Bronchial epithelial cell (primary cell): ENCODE measurements at regions not wholly inside any gene's neighbourhood (a gene's known extent, or its start where the extent isn't known, plus 50 kb on each side); places are given as distances from the start of the nearest gene placed in this dataset.

Experiments
- DNase-seq: peaks from one replicate; pipeline ENCODE4 v3.0.0-alpha.2; 2010; ENCODE audit warnings: low read depth
- FAIRE-seq: peaks from 2 replicates; lab custom pipeline; 2011; peaks lifted over from hg19 to GRCh38; lab: Jason Lieb, UNC
- H3K27me3 ChIP-seq: 2 replicates; pipeline ENCODE4 v1.5.1; 2011; ENCODE audit warnings: low read length; ENCODE audit not compliant: control insufficient read depth, insufficient read depth
- H3K36me3 ChIP-seq: 2 replicates; pipeline ENCODE4 v1.5.1; 2011; ENCODE audit warnings: low read length; ENCODE audit not compliant: control insufficient read depth, insufficient read depth
- H3K4me3 ChIP-seq: 2 replicates; pipeline ENCODE4 v1.5.1; 2011; ENCODE audit warnings: mild to moderate bottlenecking, low read depth, low read length, control low read depth
- CTCF ChIP-seq: IDR thresholded peaks from 2 replicates; pipeline ENCODE4 v1.5.1; 2011; ENCODE audit warnings: mild to moderate bottlenecking, moderate library complexity, low read length, control low read depth, inconsistent platforms; ENCODE audit not compliant: insufficient read depth, severe bottlenecking

- Histone ChIP-seq H3K27me3 (no peaks in the 10 kb centered on the region), H3K36me3 (no peaks in the 10 kb centered on the region), H3K4me3 (no peak overlapping the region)
- DNase-seq: no peak
- TF ChIP-seq CTCF: no peak
- FAIRE-seq: no peak
Observed at GRCh38 chr4:116386856-116387255, 698.5 kb downstream of the TRAM1L1 start.

GRCh38 chr4:116385583-116385982, 699.8 kb downstream of the TRAM1L1 start:
- TF ChIP-seq CTCF: no peak
- Histone ChIP-seq H3K36me3 (no peaks in the 10 kb centered on the region), H3K4me3 (no peak overlapping the region), H3K27me3 (no peaks in the 10 kb centered on the region)
- no peak for DNase-seq
- FAIRE-seq: no peak

GRCh38 chr4:116374815-116375214, 710.6 kb downstream of the TRAM1L1 start:
- H3K27me3 ChIP-seq: no peaks in the 10 kb centered on the region
- FAIRE-seq (no peak), DNase-seq (no peak)
- TF ChIP-seq CTCF: no peak
- no peak overlapping the region for H3K4me3 ChIP-seq
- H3K36me3 ChIP-seq: no peaks in the 10 kb centered on the region

GRCh38 chr4:116362583-116362982, 722.8 kb downstream of the TRAM1L1 start:
- FAIRE-seq: no peak
- no peak for DNase-seq
- no peak overlapping the region for H3K4me3 ChIP-seq
- no peak for TF ChIP-seq CTCF
- H3K36me3 ChIP-seq: no peaks in the 10 kb centered on the region
- H3K27me3 ChIP-seq: no peaks in the 10 kb centered on the region

- DNase-seq (peak; percentile 71), FAIRE-seq (peak; percentile 95)
- TF ChIP-seq CTCF: no peak
- Histone ChIP-seq H3K36me3 (no peaks in the 10 kb centered on the region), H3K4me3 (no peak overlapping the region), H3K27me3 (no peaks in the 10 kb centered on the region)
Observed at GRCh38 chr4:116361790-116362189, 723.6 kb downstream of the TRAM1L1 start.

GRCh38 chr4:116358633-116359222, 726.6 kb downstream of the TRAM1L1 start:
- DNase-seq (peak; percentile 59), FAIRE-seq (peak; percentile 68)
- no peaks in the 10 kb centered on the region for H3K27me3 ChIP-seq

More at GRCh38 chr4:116358633-116359222, 726.6 kb downstream of the TRAM1L1 start:
- Histone ChIP-seq H3K4me3 (no peak overlapping the region), H3K36me3 (no peaks in the 10 kb centered on the region)
- TF ChIP-seq CTCF: peak; percentile 50
